ENCODE measurements at regions not wholly inside any gene's neighbourhood (a gene's known extent, or its start where the extent isn't known, plus 50 kb on each side); places are given as distances from the start of the nearest gene placed in this dataset.
"Not testable (repeated sequence)": the region's sequence is repeated elsewhere in the genome, so short reads cannot be mapped to it uniquely, and the experiment has no call there.

GRCh38 chr3:153970047-153970446 is 151.1 kb upstream of the ARHGEF26 start:
- peaks cover 18% of the 10 kb centered on the region for H3K27me3 Mint-ChIP-seq
- no peaks in the 10 kb centered on the region for H3K9me3 ChIP-seq (ENCODE audit: control insufficient read depth, low read length, poor library complexity, severe bottlenecking)
- H3K4me3 Mint-ChIP-seq: no peak overlapping the region
- H3K36me3 Mint-ChIP-seq (ENCODE audit: low read depth): no peaks in the 10 kb centered on the region
- no peak for ATAC-seq
- no peaks in the 10 kb centered on the region for H3K4me1 Mint-ChIP-seq
- no peak overlapping the region for H3K27ac Mint-ChIP-seq
- no peak for DNase-seq

- Mint-ChIP-seq H3K27ac (no peak overlapping the region), H3K36me3 (ENCODE audit: low read depth) (no peaks in the 10 kb centered on the region), H3K27me3 (peaks cover 18% of the 10 kb centered on the region), H3K4me1 (no peaks in the 10 kb centered on the region), H3K4me3 (no peak overlapping the region)
- no peaks in the 10 kb centered on the region for H3K9me3 ChIP-seq (ENCODE audit: control insufficient read depth, low read length, poor library complexity, severe bottlenecking)
- no peak for ATAC-seq
- DNase-seq: no peak
Observed at GRCh38 chr3:153970741-153971347, 150.3 kb upstream of the ARHGEF26 start.

GRCh38 chr3:153972862-153973261 is 148.3 kb upstream of the ARHGEF26 start:
- Mint-ChIP-seq H3K36me3 (ENCODE audit: low read depth) (no peaks in the 10 kb centered on the region), H3K4me3 (no peak overlapping the region), H3K4me1 (peaks cover 4% of the 10 kb centered on the region), H3K27me3 (peaks cover 25% of the 10 kb centered on the region), H3K27ac (no peak overlapping the region)
- ATAC-seq (no peak), DNase-seq (no peak)
- no peaks in the 10 kb centered on the region for H3K9me3 ChIP-seq (ENCODE audit: control insufficient read depth, low read length, poor library complexity, severe bottlenecking)

GRCh38 chr3:153973722-153974265 is 147.4 kb upstream of the ARHGEF26 start:
- ATAC-seq: no peak
- no peak overlapping the region for H3K27ac Mint-ChIP-seq
- no peak overlapping the region for H3K4me3 Mint-ChIP-seq
- H3K9me3 ChIP-seq (ENCODE audit: control insufficient read depth, low read length, poor library complexity, severe bottlenecking): no peaks in the 10 kb centered on the region
- no peaks in the 10 kb centered on the region for H3K36me3 Mint-ChIP-seq (ENCODE audit: low read depth)
- DNase-seq: no peak
- peaks cover 4% of the 10 kb centered on the region for H3K4me1 Mint-ChIP-seq
- H3K27me3 Mint-ChIP-seq: peaks cover 21% of the 10 kb centered on the region

- H3K9me3 ChIP-seq (ENCODE audit: control insufficient read depth, low read length, poor library complexity, severe bottlenecking): no peaks in the 10 kb centered on the region
- Mint-ChIP-seq H3K27me3 (peaks cover 23% of the 10 kb centered on the region), H3K4me1 (peaks cover 4% of the 10 kb centered on the region), H3K4me3 (no peak overlapping the region), H3K27ac (no peak overlapping the region), H3K36me3 (ENCODE audit: low read depth) (no peaks in the 10 kb centered on the region)
- ATAC-seq: no peak
- DNase-seq: no peak
Observed at GRCh38 chr3:153974614-153975013, 146.6 kb upstream of the ARHGEF26 start.

- Mint-ChIP-seq H3K4me1 (peaks cover 4% of the 10 kb centered on the region), H3K27ac (no peak overlapping the region), H3K36me3 (ENCODE audit: low read depth) (no peaks in the 10 kb centered on the region), H3K27me3 (peaks cover 32% of the 10 kb centered on the region), H3K4me3 (no peak overlapping the region)
- DNase-seq (no peak), ATAC-seq (no peak)
- H3K9me3 ChIP-seq (ENCODE audit: control insufficient read depth, low read length, poor library complexity, severe bottlenecking): no peaks in the 10 kb centered on the region
Observed at GRCh38 chr3:153976891-153977554, 144.2 kb upstream of the ARHGEF26 start.

GRCh38 chr3:153978006-153978405 is 143.2 kb upstream of the ARHGEF26 start:
- Mint-ChIP-seq H3K27ac (no peak overlapping the region), H3K36me3 (ENCODE audit: low read depth) (no peaks in the 10 kb centered on the region), H3K4me3 (no peak overlapping the region), H3K4me1 (peaks cover 4% of the 10 kb centered on the region), H3K27me3 (peaks cover 23% of the 10 kb centered on the region)
- DNase-seq: no peak
- no peaks in the 10 kb centered on the region for H3K9me3 ChIP-seq (ENCODE audit: control insufficient read depth, low read length, poor library complexity, severe bottlenecking)
- no peak for ATAC-seq

GRCh38 chr3:153979418-153980251 is 141.6 kb upstream of the ARHGEF26 start:
- Mint-ChIP-seq H3K27me3 (peaks cover 20% of the 10 kb centered on the region), H3K4me3 (no peak overlapping the region), H3K36me3 (ENCODE audit: low read depth) (no peaks in the 10 kb centered on the region), H3K4me1 (peaks cover 4% of the 10 kb centered on the region), H3K27ac (no peak overlapping the region)
- DNase-seq (no peak), ATAC-seq (no peak)
- H3K9me3 ChIP-seq (ENCODE audit: control insufficient read depth, low read length, poor library complexity, severe bottlenecking): no peaks in the 10 kb centered on the region

- Mint-ChIP-seq H3K4me3 (no peak overlapping the region), H3K27ac (no peak overlapping the region), H3K4me1 (peaks cover 4% of the 10 kb centered on the region), H3K36me3 (ENCODE audit: low read depth) (no peaks in the 10 kb centered on the region), H3K27me3 (peaks cover 20% of the 10 kb centered on the region)
- DNase-seq: no peak
- no peak for ATAC-seq
- no peaks in the 10 kb centered on the region for H3K9me3 ChIP-seq (ENCODE audit: control insufficient read depth, low read length, poor library complexity, severe bottlenecking)
Observed at GRCh38 chr3:153980252-153980590, 141.0 kb upstream of the ARHGEF26 start.

- not testable (repeated sequence) for DNase-seq; H3K27ac Mint-ChIP-seq; H3K36me3 Mint-ChIP-seq (ENCODE audit: low read depth); H3K9me3 ChIP-seq (ENCODE audit: control insufficient read depth, low read length, poor library complexity, severe bottlenecking); H3K4me3 Mint-ChIP-seq; ATAC-seq; H3K4me1 Mint-ChIP-seq; H3K27me3 Mint-ChIP-seq
Observed at GRCh38 chr3:153997364-153997763, 123.8 kb upstream of the ARHGEF26 start.

- no peaks in the 10 kb centered on the region for H3K9me3 ChIP-seq (ENCODE audit: control insufficient read depth, low read length, poor library complexity, severe bottlenecking)
- no peaks in the 10 kb centered on the region for H3K36me3 Mint-ChIP-seq (ENCODE audit: low read depth)
- H3K4me1 Mint-ChIP-seq: peaks cover 2% of the 10 kb centered on the region
- peaks cover 12% of the 10 kb centered on the region for H3K27me3 Mint-ChIP-seq
- H3K4me3 Mint-ChIP-seq: no peak overlapping the region
- no peak for ATAC-seq
- no peak for DNase-seq
- H3K27ac Mint-ChIP-seq: no peak overlapping the region
Observed at GRCh38 chr3:154003649-154004048, 117.5 kb upstream of the ARHGEF26 start.

GRCh38 chr3:154011036-154011435 is 110.2 kb upstream of the ARHGEF26 start:
- no peaks in the 10 kb centered on the region for H3K9me3 ChIP-seq (ENCODE audit: control insufficient read depth, low read length, poor library complexity, severe bottlenecking)
- no peaks in the 10 kb centered on the region for H3K36me3 Mint-ChIP-seq (ENCODE audit: low read depth)
- H3K27me3 Mint-ChIP-seq: peaks cover 5% of the 10 kb centered on the region
- no peaks in the 10 kb centered on the region for H3K4me1 Mint-ChIP-seq
- H3K4me3 Mint-ChIP-seq: no peak overlapping the region
- H3K27ac Mint-ChIP-seq: no peak overlapping the region
- ATAC-seq (no peak), DNase-seq (no peak)

GRCh38 chr3:154013736-154014135 is 107.5 kb upstream of the ARHGEF26 start:
- ATAC-seq (no peak), DNase-seq (no peak)
- Mint-ChIP-seq H3K27ac (no peak overlapping the region), H3K36me3 (ENCODE audit: low read depth) (no peaks in the 10 kb centered on the region), H3K4me1 (no peaks in the 10 kb centered on the region), H3K27me3 (peaks cover 11% of the 10 kb centered on the region), H3K4me3 (no peak overlapping the region)
- no peaks in the 10 kb centered on the region for H3K9me3 ChIP-seq (ENCODE audit: control insufficient read depth, low read length, poor library complexity, severe bottlenecking)
